Esophagus squamous epithelium (tissue), 5 donors: ENCODE measurements at regions not wholly inside any gene's neighbourhood (a gene's known extent, or its start where the extent isn't known, plus 50 kb on each side); places are given as distances from the start of the nearest gene placed in this dataset.
"Not testable (repeated sequence)": the region's sequence is repeated elsewhere in the genome, so short reads cannot be mapped to it uniquely, and the experiment has no call there.

Experiments
- DNase-seq: peaks from one replicate; lab custom pipeline; 2025; lab: John Stamatoyannopoulos, UW
- H3K27ac ChIP-seq, 4 donors: fragments of 200-600 bp; sonication (generic); one replicate each; pipeline ENCODE4 v1.5.1; 2016 to 2019; ENCODE audit warnings: mild to moderate bottlenecking in 1 of 4
- H3K27me3 ChIP-seq, 4 donors: fragments of 200-600 bp; sonication (generic); 1 replicate in 3 of 4; 2 replicates in 1 of 4; pipeline versions ENCODE4 v1.5.1 to v1.6.0; 2017 to 2021; ENCODE audit warnings: antibody characterized with exemption in 1 of 4
- H3K36me3 ChIP-seq, 3 donors: fragments of 200-600 bp; sonication (generic); one replicate each; pipeline ENCODE4 v1.5.1; 2016 to 2019
- H3K4me1 ChIP-seq, 3 donors: fragments of 200-600 bp; sonication (generic); one replicate each; pipeline ENCODE4 v1.5.1; 2017 to 2019
- H3K4me3 ChIP-seq, 4 donors: fragments of 200-600 bp; sonication (generic); 1 replicate in 3 of 4; 2 replicates in 1 of 4; pipeline ENCODE4 v1.5.1; 2016 to 2019; ENCODE audit warnings: mild to moderate bottlenecking in 2 of 4, moderate library complexity in 1 of 4
- H3K9me3 ChIP-seq, 3 donors: fragments of 200-600 bp; sonication (generic); one replicate each; pipeline ENCODE4 v1.5.1; 2016 to 2019
- POLR2A ChIP-seq, 4 donors: fragments of 450-650 bp; IDR thresholded peaks; one replicate each; pipeline ENCODE4 v1.6.1; 2017; ENCODE audit warnings: antibody characterized with exemption in 4 of 4, mild to moderate bottlenecking in 4 of 4, moderate library complexity in 3 of 4
- WGBS, 2 donors: methylation state at CpG; one replicate each; pipeline ENCODE4 v1.1.5; 2018; 5-methylcytosine and 5-hydroxymethylcytosine counted together
- intact Hi-C: fragments of 100-400 bp; cut with DNase I; formaldehyde crosslinking; loops from one replicate; pipeline ENCODE4 v1.15.0; 2022
- TF ChIP-seq, protein P1 (sequence below), 6 experiments: fragments of 450-650 bp in 4 of 6; fragments of 200-600 bp in 2 of 6; sonication (generic) in 2 of 6; IDR thresholded peaks; one replicate each; pipeline ENCODE4 v1.5.1; 2016 to 2019; ENCODE audit warnings: antibody characterized with exemption in 6 of 6, mild to moderate bottlenecking in 4 of 6, moderate library complexity in 4 of 6
- donor health status: DM: yes; HTN: yes; CAD: no.

GRCh38 chr12:74242088-74242487 lies 295.5 kb upstream of the ATXN7L3B start:
- intact Hi-C loops, result no loop called here
- Histone ChIP-seq H3K9me3 (peaks cover 0 to 12% (median 0%) of the 10 kb centered on the region in 3 donors), H3K4me1 (no peaks in the 10 kb centered on the region), H3K4me3 (no peak overlapping the region), H3K27me3 (no peaks in the 10 kb centered on the region), H3K27ac (no peak overlapping the region), H3K36me3 (no peaks in the 10 kb centered on the region)
- WGBS, 2 donors, result 92 to 100% methylated on average over 1 to 2 of the region's 2 CpGs
- TF ChIP-seq, protein P1, sequence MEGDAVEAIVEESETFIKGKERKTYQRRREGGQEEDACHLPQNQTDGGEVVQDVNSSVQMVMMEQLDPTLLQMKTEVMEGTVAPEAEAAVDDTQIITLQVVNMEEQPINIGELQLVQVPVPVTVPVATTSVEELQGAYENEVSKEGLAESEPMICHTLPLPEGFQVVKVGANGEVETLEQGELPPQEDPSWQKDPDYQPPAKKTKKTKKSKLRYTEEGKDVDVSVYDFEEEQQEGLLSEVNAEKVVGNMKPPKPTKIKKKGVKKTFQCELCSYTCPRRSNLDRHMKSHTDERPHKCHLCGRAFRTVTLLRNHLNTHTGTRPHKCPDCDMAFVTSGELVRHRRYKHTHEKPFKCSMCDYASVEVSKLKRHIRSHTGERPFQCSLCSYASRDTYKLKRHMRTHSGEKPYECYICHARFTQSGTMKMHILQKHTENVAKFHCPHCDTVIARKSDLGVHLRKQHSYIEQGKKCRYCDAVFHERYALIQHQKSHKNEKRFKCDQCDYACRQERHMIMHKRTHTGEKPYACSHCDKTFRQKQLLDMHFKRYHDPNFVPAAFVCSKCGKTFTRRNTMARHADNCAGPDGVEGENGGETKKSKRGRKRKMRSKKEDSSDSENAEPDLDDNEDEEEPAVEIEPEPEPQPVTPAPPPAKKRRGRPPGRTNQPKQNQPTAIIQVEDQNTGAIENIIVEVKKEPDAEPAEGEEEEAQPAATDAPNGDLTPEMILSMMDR (IDR thresholded peaks at IDR 0.05), result no peak
- TF ChIP-seq POLR2A (IDR thresholded peaks at IDR 0.05), result no peak
- DNase-seq, result no peak

- TF ChIP-seq POLR2A (IDR thresholded peaks at IDR 0.05), result no peak
- TF ChIP-seq, protein P1 (IDR thresholded peaks at IDR 0.05), result no peak
- no peaks in the 10 kb centered on the region for H3K36me3 ChIP-seq
- H3K27me3 ChIP-seq, result no peaks in the 10 kb centered on the region
- no peak overlapping the region for H3K27ac ChIP-seq
- no peak overlapping the region for H3K4me3 ChIP-seq
- no peaks in the 10 kb centered on the region for H3K4me1 ChIP-seq
- H3K9me3 ChIP-seq, result no peaks in the 10 kb centered on the region
- intact Hi-C loops, result no loop called here
- 77 to 94% methylated on average over 1 of the region's 1 CpG for WGBS, 2 donors
- no peak for DNase-seq
Observed at GRCh38 chr12:74245458-74245857, 292.2 kb upstream of the ATXN7L3B start.

DNA sequence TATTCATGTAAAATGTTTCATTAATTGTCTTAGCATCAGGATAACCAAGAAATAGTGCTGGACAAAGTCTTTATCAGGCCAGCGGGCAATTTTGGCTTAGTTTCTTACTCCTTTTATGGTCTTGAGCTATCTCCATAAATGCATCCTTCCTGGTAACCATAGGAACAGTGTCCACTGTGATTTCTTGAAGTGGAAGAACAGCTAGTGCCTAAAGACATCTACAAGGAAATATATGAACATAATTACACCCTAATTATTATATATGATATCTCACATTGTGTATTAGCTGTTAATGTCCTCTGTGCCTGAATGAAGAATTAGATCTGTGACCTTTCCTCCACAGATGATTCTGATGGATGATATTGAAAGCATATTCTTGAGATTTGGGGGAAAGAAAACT lies 286.7 kb upstream of the ATXN7L3B start:
- Histone ChIP-seq H3K4me1 (no peaks in the 10 kb centered on the region), H3K27ac (no peak overlapping the region), H3K36me3 (no peaks in the 10 kb centered on the region), H3K4me3 (no peak overlapping the region), H3K9me3 (no peaks in the 10 kb centered on the region), H3K27me3 (no peaks in the 10 kb centered on the region)
- WGBS, 2 donors, result 44 to 53% methylated on average over 1 of the region's 1 CpG
- intact Hi-C loops, result no loop called here
- no peak for TF ChIP-seq POLR2A (IDR thresholded peaks at IDR 0.05)
- TF ChIP-seq, protein P1 (IDR thresholded peaks at IDR 0.05), result no peak
- no peak for DNase-seq

DNA sequence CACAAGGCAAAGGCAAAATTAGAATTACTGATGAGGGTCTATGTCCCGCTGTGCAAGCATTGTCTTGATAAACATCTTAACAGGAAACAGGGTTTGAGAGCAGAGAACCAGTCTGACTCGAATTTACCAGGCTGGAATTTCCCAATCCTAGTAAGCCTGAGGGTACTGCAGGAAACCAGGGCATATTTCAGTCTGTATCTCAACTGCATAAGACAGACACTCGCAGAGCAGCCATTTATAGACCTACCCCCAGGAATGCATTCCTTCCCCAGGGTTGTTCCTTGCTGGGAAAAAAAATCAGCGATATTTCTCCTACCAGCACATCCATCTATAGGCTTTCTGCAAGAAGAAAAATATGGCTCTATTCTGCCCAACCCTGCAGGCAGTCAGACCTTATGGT lies 283.8 kb upstream of the ATXN7L3B start:
- H3K27ac ChIP-seq, intact Hi-C loops, H3K9me3 ChIP-seq, DNase-seq, H3K36me3 ChIP-seq, H3K4me1 ChIP-seq, H3K4me3 ChIP-seq, H3K27me3 ChIP-seq: not testable (repeated sequence)
- WGBS, 2 donors, result 65 to 78% methylated on average over 4 of the region's 4 CpGs

GRCh38 chr12:74254784-74255183 lies 282.9 kb upstream of the ATXN7L3B start:
- H3K4me1 ChIP-seq, result no peaks in the 10 kb centered on the region
- H3K36me3 ChIP-seq, result no peaks in the 10 kb centered on the region
- H3K9me3 ChIP-seq, result no peaks in the 10 kb centered on the region
- TF ChIP-seq, protein P1 (IDR thresholded peaks at IDR 0.05), result no peak
- DNase-seq, result no peak
- no peaks in the 10 kb centered on the region for H3K27me3 ChIP-seq
- intact Hi-C loops, result no loop called here
- no peak overlapping the region for H3K4me3 ChIP-seq
- no peak overlapping the region for H3K27ac ChIP-seq

- Histone ChIP-seq H3K27me3 (no peaks in the 10 kb centered on the region), H3K4me1 (no peaks in the 10 kb centered on the region), H3K36me3 (no peaks in the 10 kb centered on the region), H3K4me3 (no peak overlapping the region), H3K9me3 (no peaks in the 10 kb centered on the region), H3K27ac (no peak overlapping the region)
- TF ChIP-seq, protein P1 (IDR thresholded peaks at IDR 0.05), result no peak
- TF ChIP-seq POLR2A (IDR thresholded peaks at IDR 0.05), result no peak
- WGBS, 2 donors, result 68% methylated on average over 1 of the region's 1 CpG
- no peak for DNase-seq
- intact Hi-C loops, result no loop called here
Observed at GRCh38 chr12:74259199-74259598, 278.4 kb upstream of the ATXN7L3B start.
